Right kidney (tissue), 1 donor: ENCODE measurements at regions not wholly inside any gene's neighbourhood (a gene's known extent, or its start where the extent isn't known, plus 50 kb on each side); places are given as distances from the start of the nearest gene placed in this dataset.

Experiments
- DNase-seq: peaks from one replicate; pipeline ENCODE4 v3.0.0-alpha.2; 2016

DNA sequence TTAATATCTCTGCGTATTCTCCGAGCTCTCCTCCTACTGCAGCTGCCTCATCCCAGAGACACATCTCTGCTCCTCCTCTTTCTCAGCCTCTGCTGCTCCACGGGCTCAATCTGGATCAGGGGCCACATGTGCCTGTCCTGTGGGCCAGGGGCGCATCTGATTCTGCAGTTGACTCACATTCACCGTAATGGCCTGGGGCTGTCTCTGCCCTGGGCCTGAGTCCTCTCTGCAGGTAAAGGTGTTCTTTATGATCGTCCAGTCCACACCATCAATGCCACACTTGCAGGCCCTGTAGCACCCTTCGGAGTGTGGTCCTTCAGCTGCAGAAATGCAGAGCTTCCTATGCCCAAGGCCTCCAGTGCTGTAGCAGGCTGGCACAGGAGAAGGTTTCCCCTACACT is 154.5 kb downstream of the OAT start:
- no peak for DNase-seq

GRCh38 chr10:124263726-124264125 is 155.0 kb downstream of the OAT start:
- DNase-seq: no peak

DNA sequence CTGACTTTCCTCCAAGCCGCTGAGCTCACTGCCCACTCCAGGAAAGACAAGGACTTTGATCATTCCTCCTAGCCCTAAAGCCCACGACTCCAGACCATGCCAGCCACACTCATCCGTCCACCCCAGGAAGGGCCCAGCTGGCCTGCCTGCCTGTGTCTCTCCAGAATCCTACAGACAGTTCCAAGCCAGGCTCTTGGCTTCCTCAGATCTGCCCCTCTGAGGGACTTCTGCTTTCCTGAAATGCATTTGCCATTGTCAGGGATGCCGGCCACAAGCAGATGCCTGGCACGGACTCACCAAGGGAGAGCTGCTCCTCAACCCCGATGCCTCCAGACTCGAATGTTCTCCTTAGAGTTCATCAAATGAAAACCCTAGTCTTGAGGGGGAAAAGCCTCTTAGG is 155.8 kb downstream of the OAT start:
- no peak for DNase-seq

GRCh38 chr10:124262234-124262865 is 156.4 kb downstream of the OAT start:
- no peak for DNase-seq

DNA sequence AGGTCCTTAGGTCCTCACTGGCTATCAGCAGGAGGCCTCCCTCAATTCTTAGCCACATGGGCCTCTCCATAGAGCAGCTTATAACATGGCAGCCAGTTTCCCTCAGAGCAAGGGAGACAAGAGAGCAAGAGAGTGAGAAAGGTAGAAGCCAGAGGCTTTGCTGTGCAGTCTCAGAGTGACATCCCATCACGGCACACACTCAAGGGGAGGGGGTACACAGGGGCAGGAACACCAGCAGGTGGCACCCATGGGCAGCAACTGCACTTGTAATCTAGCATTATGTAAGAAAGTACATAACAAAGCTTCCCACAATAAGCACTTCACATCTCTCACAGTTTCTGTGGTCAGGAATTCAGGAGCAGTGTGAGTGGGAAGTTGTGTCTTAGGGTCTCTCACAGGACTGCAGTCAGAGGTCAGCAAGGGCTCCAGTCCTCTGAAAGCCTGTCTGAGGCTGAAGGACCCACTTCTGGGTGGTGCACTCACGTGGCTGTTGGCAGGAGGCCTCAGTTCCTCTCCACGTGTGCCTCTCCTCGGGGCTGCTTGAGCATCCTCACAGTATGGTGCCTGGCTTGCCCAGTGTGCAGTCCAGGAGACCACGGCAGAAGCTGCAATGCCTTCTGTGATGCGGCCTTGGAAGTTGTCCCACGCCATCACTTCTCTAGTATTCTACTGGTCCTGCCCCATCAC is 159.4 kb downstream of the OAT start:
- no peak for DNase-seq

DNA sequence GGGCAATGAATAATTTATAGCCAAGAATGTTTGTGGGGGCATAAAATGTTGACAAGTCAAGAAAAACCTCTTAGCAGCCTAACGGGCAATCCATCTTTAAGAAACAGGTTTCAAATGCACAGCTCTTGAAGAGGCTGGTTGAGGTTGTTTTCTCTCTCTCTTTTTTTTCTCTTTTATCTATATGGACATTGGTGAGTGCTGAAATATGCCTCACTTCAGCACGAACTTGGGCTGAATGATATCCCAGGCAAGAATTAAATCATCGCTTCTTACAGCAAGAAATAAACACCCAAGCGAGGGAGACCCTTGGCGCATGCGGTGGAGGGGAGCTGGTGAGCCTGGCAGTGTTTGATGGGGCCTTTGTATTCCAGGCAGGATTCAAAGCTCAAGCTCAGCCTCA is 160.9 kb downstream of the OAT start:
- DNase-seq: no peak

DNA sequence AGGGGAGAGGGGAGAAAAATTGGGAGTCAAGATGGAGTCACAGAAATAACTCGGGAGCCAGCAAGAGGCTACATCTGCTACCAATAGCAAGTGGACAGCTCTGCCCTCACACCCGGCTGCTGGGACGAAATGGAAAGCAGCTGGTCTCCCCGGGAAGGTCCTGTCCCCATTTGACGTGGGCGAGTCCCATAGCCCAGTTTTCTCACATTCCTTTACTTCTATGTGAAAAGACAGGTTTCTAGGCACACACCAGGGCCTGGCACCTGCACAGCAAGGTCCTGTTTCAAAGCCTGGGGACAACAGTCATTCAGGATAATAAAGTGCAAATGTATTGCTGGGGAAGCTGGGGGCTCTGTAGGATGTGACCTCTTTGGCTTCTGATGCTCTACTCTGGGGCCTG is 162.6 kb downstream of the OAT start:
- no peak for DNase-seq

GRCh38 chr10:124255556-124255955 is 162.2 kb upstream of the CHST15 start:
- no peak for DNase-seq

DNA sequence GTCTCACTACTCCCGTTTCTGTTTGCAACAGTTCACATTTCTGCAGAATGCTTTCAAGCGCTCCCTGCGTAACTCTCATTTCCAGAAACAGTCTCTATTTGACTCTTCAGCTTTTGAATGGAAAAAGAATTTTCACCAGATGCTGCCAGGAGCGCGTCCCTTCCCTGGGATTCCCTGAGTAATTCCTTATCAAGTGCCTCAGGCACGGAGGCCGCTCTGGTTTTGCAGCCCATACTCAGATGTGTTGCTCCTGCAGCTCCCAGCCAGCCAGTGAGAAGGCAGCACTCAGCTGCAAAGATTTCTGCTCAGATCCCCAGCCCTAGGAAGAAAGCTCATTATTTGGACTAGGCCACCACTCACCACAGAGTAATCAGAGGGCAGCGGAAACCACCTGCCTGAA is 161.1 kb upstream of the CHST15 start:
- DNase-seq: no peak

DNA sequence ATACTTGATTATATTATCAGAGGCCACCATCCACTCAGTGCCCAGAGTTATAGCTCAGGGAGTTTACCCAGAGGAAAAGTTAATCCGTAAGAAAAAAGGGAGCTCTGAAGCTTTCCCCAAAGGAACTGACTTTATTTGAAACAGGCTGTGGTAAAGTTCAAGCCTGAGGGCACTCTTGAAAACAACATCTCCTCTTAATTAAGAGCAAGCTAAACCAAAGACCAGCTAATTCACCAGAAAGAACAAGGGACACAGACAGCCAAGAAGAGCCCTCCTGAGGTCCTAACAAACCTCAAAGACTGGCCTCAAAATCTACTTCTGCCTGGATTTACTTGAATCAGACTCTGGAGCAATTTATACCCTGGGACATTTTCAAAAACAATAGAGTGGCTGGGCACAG is 159.6 kb upstream of the CHST15 start:
- no peak for DNase-seq

DNA sequence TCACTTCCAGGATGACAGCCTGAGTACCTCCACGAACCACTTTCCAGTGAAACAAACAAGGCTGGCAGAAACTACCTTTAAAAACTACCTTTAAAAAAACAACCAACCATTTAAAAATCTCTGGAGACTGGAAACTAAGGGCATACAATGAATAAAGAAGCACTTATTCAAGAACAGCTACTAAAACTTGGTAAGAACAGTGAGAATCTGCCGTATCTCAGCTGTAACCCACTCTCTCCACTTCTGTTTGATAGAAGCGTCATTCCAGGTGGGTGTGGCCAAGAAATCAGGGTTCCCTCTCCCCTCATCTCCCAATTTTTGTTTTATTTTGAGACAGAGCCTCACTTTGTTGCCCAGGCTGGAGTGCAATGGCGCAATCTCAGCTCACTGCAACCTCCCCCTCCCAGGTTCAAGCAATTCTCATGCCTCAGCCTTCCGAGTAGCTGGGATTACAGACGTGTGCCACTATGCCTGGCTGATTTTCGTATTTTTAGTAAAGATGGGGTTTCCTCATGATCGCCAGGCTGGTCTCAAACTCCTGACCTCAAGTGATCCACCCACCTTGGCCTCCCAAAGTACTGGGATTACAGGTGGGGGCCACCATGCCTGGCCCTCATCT is 158.8 kb upstream of the CHST15 start:
- DNase-seq: no peak

GRCh38 chr10:124251317-124252065 is 158.1 kb upstream of the CHST15 start:
- no peak for DNase-seq

GRCh38 chr10:124250506-124250905 is 157.1 kb upstream of the CHST15 start:
- DNase-seq: no peak

GRCh38 chr10:124249812-124250432 is 156.5 kb upstream of the CHST15 start:
- no peak for DNase-seq

DNA sequence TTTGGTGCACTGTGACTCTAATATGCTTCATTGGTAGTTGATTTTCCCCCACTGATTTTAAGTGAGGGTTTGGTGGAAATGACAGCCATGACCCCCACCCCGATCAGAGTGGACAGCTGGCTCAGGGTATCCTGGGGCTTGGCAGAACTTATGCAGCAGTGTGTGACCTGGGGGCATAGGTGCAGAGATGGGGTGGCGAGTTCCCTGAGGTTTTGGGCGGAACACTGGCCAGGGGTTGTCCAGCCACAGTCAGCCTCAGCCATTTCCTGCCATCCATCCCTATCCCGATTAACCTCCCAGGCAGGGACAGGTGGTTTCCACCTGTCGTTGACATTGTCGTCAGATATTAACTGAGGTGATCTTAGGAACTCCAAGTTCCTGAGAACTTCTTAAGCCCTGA is 155.8 kb upstream of the CHST15 start:
- no peak for DNase-seq

DNA sequence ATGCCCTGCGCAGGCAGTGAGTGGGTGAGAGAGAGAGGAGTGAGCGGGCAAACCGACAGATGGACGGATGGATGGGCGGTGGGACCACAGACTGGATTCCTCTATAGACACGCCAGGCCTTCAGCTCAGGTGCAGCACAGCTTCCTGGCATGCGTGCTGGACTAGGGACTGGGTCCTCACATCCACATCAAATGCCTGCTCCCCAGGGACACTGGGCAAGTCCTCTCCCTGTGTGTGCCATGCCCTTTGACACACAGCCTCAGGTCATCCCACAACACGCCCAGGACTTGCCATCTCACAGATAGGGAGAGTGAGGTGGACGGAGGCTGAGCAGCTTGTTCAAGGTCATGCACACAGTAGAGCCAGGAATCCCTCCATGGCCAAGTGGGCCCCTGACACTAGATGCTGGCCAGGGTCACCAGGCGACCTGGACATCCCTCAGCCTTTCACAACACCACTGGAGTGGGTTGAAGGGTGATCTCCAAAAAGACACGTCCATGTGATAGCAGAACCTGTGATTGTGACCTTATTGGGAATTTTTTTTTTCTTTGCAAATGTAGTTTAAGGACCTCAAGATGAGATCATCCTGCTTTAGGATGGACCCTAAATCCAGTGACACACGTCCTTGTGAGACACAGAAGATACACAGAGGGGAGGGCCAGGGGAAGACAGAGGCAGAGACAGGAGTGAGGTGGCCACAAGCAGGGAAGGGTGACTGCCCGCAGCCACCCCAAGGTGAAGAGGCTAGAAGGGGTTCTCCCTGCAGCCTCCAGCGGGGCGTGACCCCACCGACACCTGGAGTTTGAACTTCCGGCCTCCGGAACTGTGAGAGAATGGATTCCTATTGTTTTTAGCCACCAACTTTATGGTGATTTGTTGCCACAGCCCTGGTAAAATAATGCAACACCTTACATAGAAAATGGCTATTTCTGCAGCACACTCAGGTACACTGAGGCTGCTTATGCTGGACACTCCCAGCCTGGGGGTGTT is 155.0 kb upstream of the CHST15 start:
- DNase-seq: no peak

GRCh38 chr10:124245806-124246440 is 152.5 kb upstream of the CHST15 start:
- DNase-seq: no peak

GRCh38 chr10:124245191-124245590 is 151.8 kb upstream of the CHST15 start:
- DNase-seq: no peak

DNA sequence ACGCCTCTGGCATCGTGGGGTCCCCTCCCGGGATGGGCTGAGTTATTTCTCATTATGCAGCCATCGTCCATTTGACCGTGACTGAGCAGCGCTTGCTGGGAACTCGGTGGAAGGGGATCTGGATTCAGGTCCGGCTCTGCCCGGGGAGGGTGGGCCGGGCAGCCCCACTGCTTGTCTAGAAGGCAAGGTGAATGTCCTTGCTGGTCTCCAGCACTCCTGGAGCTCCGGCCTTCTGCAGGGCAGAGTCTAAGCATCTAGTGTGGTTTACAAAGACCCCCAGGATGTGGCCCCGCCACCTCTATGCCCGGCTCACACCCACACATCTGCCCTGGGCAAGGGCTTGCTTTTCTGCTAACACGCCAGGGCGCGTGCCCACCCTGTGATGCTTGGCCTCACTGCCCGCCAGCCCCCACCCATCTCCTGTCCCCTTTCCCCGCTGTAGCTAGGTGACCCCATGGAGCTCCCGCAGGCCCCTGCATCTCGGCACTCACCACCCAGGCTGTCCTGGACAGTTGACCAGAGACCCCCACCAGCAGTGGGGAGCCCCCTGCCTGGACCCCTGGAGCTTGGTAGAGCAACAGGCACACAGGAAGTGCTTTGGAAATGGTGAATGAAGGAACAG is 151.0 kb upstream of the CHST15 start:
- DNase-seq: no peak

- no peak for DNase-seq
These were observed 150.3 kb upstream of the CHST15 start for GRCh38 chr10:124243702-124244121.

DNA sequence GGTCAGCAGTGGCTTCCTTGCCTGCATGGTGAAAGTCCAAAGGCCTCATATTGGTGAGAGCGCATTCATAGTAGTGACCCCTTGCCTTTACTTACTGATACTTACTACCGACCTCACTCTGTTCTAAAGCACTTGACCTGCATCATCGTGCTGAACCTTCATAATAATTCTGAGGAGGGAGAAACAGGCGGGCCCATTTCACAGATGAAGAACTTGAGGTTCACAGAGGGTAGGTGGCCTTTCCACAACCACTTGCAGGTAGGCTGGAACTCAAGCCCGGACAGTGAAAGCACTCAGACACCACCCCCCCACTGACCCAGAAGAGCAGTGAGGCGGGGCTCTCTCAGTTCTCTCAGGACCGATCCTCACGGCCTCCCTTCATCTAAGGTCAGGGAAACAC is 149.4 kb upstream of the CHST15 start:
- no peak for DNase-seq
